Esophagus (tissue), 2 donors: ENCODE measurements at regions not wholly inside any gene's neighbourhood (a gene's known extent, or its start where the extent isn't known, plus 50 kb on each side); places are given as distances from the start of the nearest gene placed in this dataset.

ENCODE experiments used
- H3K27ac ChIP-seq, 2 donors: one replicate each; pipeline ENCODE4 v1.5.1; 2013; ENCODE audit warnings: low read depth in 2 of 2, mild to moderate bottlenecking in 2 of 2, inconsistent platforms in 1 of 2, low read length in 1 of 2, moderate library complexity in 1 of 2
- H3K27me3 ChIP-seq, 2 donors: one replicate each; pipeline ENCODE4 v1.6.1; 2013; ENCODE audit warnings: low read length in 2 of 2, control low read depth in 1 of 2, mild to moderate bottlenecking in 1 of 2; ENCODE audit not compliant: insufficient read depth in 2 of 2, control insufficient read depth in 1 of 2
- H3K36me3 ChIP-seq, 2 donors: one replicate each; pipeline ENCODE4 v1.6.1; 2013; ENCODE audit warnings: low read length in 1 of 2; ENCODE audit not compliant: control insufficient read depth in 2 of 2, insufficient read depth in 2 of 2
- H3K4me1 ChIP-seq, 2 donors: one replicate each; pipeline ENCODE4 v1.6.1; 2013; ENCODE audit warnings: low read length in 1 of 2; ENCODE audit not compliant: control insufficient read depth in 2 of 2, insufficient read depth in 2 of 2
- H3K4me3 ChIP-seq, 2 donors: one replicate each; pipeline ENCODE4 v1.5.1; 2013; ENCODE audit warnings: low read length in 2 of 2, mild to moderate bottlenecking in 2 of 2, low read depth in 1 of 2, moderate library complexity in 1 of 2
- H3K9me3 ChIP-seq, 2 donors: one replicate each; pipeline ENCODE4 v1.6.1; 2013; ENCODE audit warnings: mild to moderate bottlenecking in 2 of 2, low read depth in 1 of 2, low read length in 1 of 2, moderate library complexity in 1 of 2; ENCODE audit not compliant: control insufficient read depth in 2 of 2, insufficient read depth in 1 of 2
- WGBS, 2 donors: extraction: QIAGEN DNeasy Blood & Tissue Kit; methylation state at CpG; one replicate each; pipeline ENCODE4 v1.1.7; 2013; 5-methylcytosine and 5-hydroxymethylcytosine counted together
- donor health status: healthy with polysubstance abuse.
- donor health status: Bipolar disorder and iron deficiency.

- Histone ChIP-seq H3K27ac (no peak overlapping the region), H3K27me3 (no peaks in the 10 kb centered on the region), H3K4me1 (no peaks in the 10 kb centered on the region), H3K9me3 (no peaks in the 10 kb centered on the region), H3K36me3 (no peaks in the 10 kb centered on the region), H3K4me3 (no peak overlapping the region)
- 56 to 64% methylated on average over 7 of the region's 7 CpGs for WGBS, 2 donors
These were observed 568.7 kb upstream of the ADAMTS16 start for GRCh38 chr5:4571248-4571948.

- Histone ChIP-seq H3K36me3 (no peaks in the 10 kb centered on the region), H3K4me3 (no peak overlapping the region), H3K9me3 (no peaks in the 10 kb centered on the region), H3K4me1 (no peaks in the 10 kb centered on the region), H3K27me3 (no peaks in the 10 kb centered on the region), H3K27ac (no peak overlapping the region)
- WGBS, 2 donors = 46 to 63% methylated on average over 6 of the region's 6 CpGs
These were observed 567.6 kb upstream of the ADAMTS16 start for GRCh38 chr5:4572311-4573100.

- 73 to 79% methylated on average over 4 of the region's 4 CpGs for WGBS, 2 donors
These were observed 564.5 kb upstream of the ADAMTS16 start for GRCh38 chr5:4575608-4576007.

GRCh38 chr5:4576161-4576748 lies 563.9 kb upstream of the ADAMTS16 start:
- Histone ChIP-seq H3K4me3 (no peak overlapping the region), H3K36me3 (no peaks in the 10 kb centered on the region), H3K27ac (no peak overlapping the region), H3K27me3 (no peaks in the 10 kb centered on the region), H3K4me1 (peaks cover 0 to 3% of the 10 kb centered on the region in 2 donors), H3K9me3 (peaks cover 0 to 4% of the 10 kb centered on the region in 2 donors)
- 34 to 36% methylated on average over 4 of the region's 4 CpGs for WGBS, 2 donors

More at GRCh38 chr5:4575608-4576007, 564.5 kb upstream of the ADAMTS16 start:
- H3K4me3 ChIP-seq = no peak overlapping the region
- H3K4me1 ChIP-seq = no peaks in the 10 kb centered on the region
- no peak overlapping the region for H3K27ac ChIP-seq
- H3K36me3 ChIP-seq = no peaks in the 10 kb centered on the region
- no peaks in the 10 kb centered on the region for H3K9me3 ChIP-seq
- no peaks in the 10 kb centered on the region for H3K27me3 ChIP-seq

- no peak overlapping the region for H3K27ac ChIP-seq
- H3K36me3 ChIP-seq = no peaks in the 10 kb centered on the region
- 72 to 74% methylated on average over 14 of the region's 14 CpGs for WGBS, 2 donors
- no peaks in the 10 kb centered on the region for H3K27me3 ChIP-seq
- H3K4me3 ChIP-seq = no peak overlapping the region
- H3K4me1 ChIP-seq = peaks cover 0 to 4% of the 10 kb centered on the region in 2 donors
- peaks cover 0 to 4% of the 10 kb centered on the region in 2 donors for H3K9me3 ChIP-seq
These were observed 563.2 kb upstream of the ADAMTS16 start for GRCh38 chr5:4576908-4577307.

GRCh38 chr5:4579679-4580078 lies 560.5 kb upstream of the ADAMTS16 start:
- Histone ChIP-seq H3K9me3 (peaks cover 0 to 4% of the 10 kb centered on the region in 2 donors), H3K27me3 (no peaks in the 10 kb centered on the region), H3K36me3 (no peaks in the 10 kb centered on the region), H3K27ac (no peak overlapping the region), H3K4me1 (peaks cover 0 to 5% of the 10 kb centered on the region in 2 donors), H3K4me3 (no peak overlapping the region)
- 88 to 89% methylated on average over 7 of the region's 7 CpGs for WGBS, 2 donors

GRCh38 chr5:4580772-4581171 lies 559.4 kb upstream of the ADAMTS16 start:
- no peaks in the 10 kb centered on the region for H3K36me3 ChIP-seq
- H3K27me3 ChIP-seq = no peaks in the 10 kb centered on the region
- no peak overlapping the region for H3K27ac ChIP-seq
- WGBS, 2 donors = 91 to 96% methylated on average over 19 of the region's 19 CpGs
- H3K9me3 ChIP-seq = peaks cover 0 to 4% of the 10 kb centered on the region in 2 donors
- no peak overlapping the region for H3K4me3 ChIP-seq
- H3K4me1 ChIP-seq = peaks cover 0 to 6% of the 10 kb centered on the region in 2 donors

- Histone ChIP-seq H3K4me1 (peaks cover 0 to 6% of the 10 kb centered on the region in 2 donors), H3K4me3 (no peak overlapping the region), H3K27ac (no peak overlapping the region), H3K9me3 (peaks cover 0 to 4% of the 10 kb centered on the region in 2 donors), H3K27me3 (no peaks in the 10 kb centered on the region), H3K36me3 (no peaks in the 10 kb centered on the region)
- 91 to 93% methylated on average over 16 of the region's 16 CpGs for WGBS, 2 donors
These were observed 558.8 kb upstream of the ADAMTS16 start for GRCh38 chr5:4581289-4581688.

GRCh38 chr5:4584982-4585381 lies 555.1 kb upstream of the ADAMTS16 start:
- H3K27me3 ChIP-seq = no peaks in the 10 kb centered on the region
- peaks cover 0 to 6% of the 10 kb centered on the region in 2 donors for H3K4me1 ChIP-seq
- no peak overlapping the region for H3K4me3 ChIP-seq
- H3K9me3 ChIP-seq = peaks cover 0 to 4% of the 10 kb centered on the region in 2 donors
- H3K27ac ChIP-seq = no peak overlapping the region
- 45 to 58% methylated on average over 8 of the region's 8 CpGs for WGBS, 2 donors
- no peaks in the 10 kb centered on the region for H3K36me3 ChIP-seq
